ENCODE measurements at regions not wholly inside any gene's neighbourhood (a gene's known extent, or its start where the extent isn't known, plus 50 kb on each side); places are given as distances from the start of the nearest gene placed in this dataset.

- no peaks in the 10 kb centered on the region for H3K36me3 ChIP-seq
- no peaks in the 10 kb centered on the region for H3K27me3 ChIP-seq (replicated peaks; ENCODE audit: insufficient read depth)
- WGBS: 90% methylated on average over 2 of the region's 2 CpGs
- no peak for TF ChIP-seq POLR2AphosphoS5 (IDR thresholded peaks at IDR 0.05)
- TF ChIP-seq POLR2A (IDR thresholded peaks at IDR 0.05): no peak
- TF ChIP-seq CTCF (IDR thresholded peaks at IDR 0.05): no peak
- H3K27ac ChIP-seq: peak overlapping the region in 1 of 2 donors; percentile 80
- peaks cover 7% of the 10 kb centered on the region for H3K4me1 ChIP-seq (replicated peaks)
- H3K9me3 ChIP-seq: no peaks in the 10 kb centered on the region
- DNase-seq (ENCODE audit: low spot score): no peak
- intact Hi-C loops (cut with DNase I): no loop called here
- no peak overlapping the region for H3K4me3 ChIP-seq
Observed at GRCh38 chr12:93944911-93945310, 203.5 kb upstream of the PLXNC1 start.

- no peak for DNase-seq (ENCODE audit: low spot score)
- Histone ChIP-seq H3K27ac (no peak overlapping the region), H3K27me3 (replicated peaks; ENCODE audit: insufficient read depth) (no peaks in the 10 kb centered on the region), H3K4me1 (replicated peaks) (peaks cover 7% of the 10 kb centered on the region), H3K4me3 (no peak overlapping the region), H3K36me3 (no peaks in the 10 kb centered on the region), H3K9me3 (no peaks in the 10 kb centered on the region)
- intact Hi-C loops (cut with DNase I): no loop called here
- WGBS: 56% methylated on average over 2 of the region's 2 CpGs
- TF ChIP-seq POLR2AphosphoS5 (IDR thresholded peaks at IDR 0.05) (no peak), CTCF (IDR thresholded peaks at IDR 0.05) (no peak), POLR2A (IDR thresholded peaks at IDR 0.05) (no peak)
Observed at GRCh38 chr12:93946542-93947150, 201.7 kb upstream of the PLXNC1 start.

GRCh38 chr12:93947486-93947885, 200.9 kb upstream of the PLXNC1 start:
- Histone ChIP-seq H3K4me3 (no peak overlapping the region), H3K27ac (no peak overlapping the region), H3K9me3 (no peaks in the 10 kb centered on the region), H3K27me3 (replicated peaks; ENCODE audit: insufficient read depth) (no peaks in the 10 kb centered on the region), H3K4me1 (replicated peaks) (peaks cover 7% of the 10 kb centered on the region), H3K36me3 (no peaks in the 10 kb centered on the region)
- WGBS: 93% methylated on average over 3 of the region's 3 CpGs
- no peak for DNase-seq (ENCODE audit: low spot score)
- TF ChIP-seq POLR2A (IDR thresholded peaks at IDR 0.05): no peak
- TF ChIP-seq POLR2AphosphoS5 (IDR thresholded peaks at IDR 0.05): no peak
- no peak for TF ChIP-seq CTCF (IDR thresholded peaks at IDR 0.05)
- intact Hi-C loops (cut with DNase I): no loop called here

- H3K4me1 ChIP-seq (replicated peaks): no peaks in the 10 kb centered on the region
- H3K36me3 ChIP-seq: no peaks in the 10 kb centered on the region
- no peaks in the 10 kb centered on the region for H3K27me3 ChIP-seq (replicated peaks; ENCODE audit: insufficient read depth)
- intact Hi-C loops (cut with DNase I): no loop called here
- H3K9me3 ChIP-seq: no peaks in the 10 kb centered on the region
- DNase-seq (ENCODE audit: low spot score): no peak
- TF ChIP-seq CTCF (IDR thresholded peaks at IDR 0.05) (no peak), POLR2A (IDR thresholded peaks at IDR 0.05) (no peak), POLR2AphosphoS5 (IDR thresholded peaks at IDR 0.05) (no peak)
- H3K27ac ChIP-seq: no peak overlapping the region
- no peak overlapping the region for H3K4me3 ChIP-seq
- 91% methylated on average over 3 of the region's 3 CpGs for WGBS
Observed at GRCh38 chr12:93950311-93950710, 198.1 kb upstream of the PLXNC1 start.
